GM19023 (cell line): ENCODE measurements at regions not wholly inside any gene's neighbourhood (a gene's known extent, or its start where the extent isn't known, plus 50 kb on each side); places are given as distances from the start of the nearest gene placed in this dataset.

Experiments
- ATAC-seq: cut with Tn5 transposase; IDR thresholded peaks from one replicate; pipeline ENCODE4 v1.9.1; 2021; ENCODE audit warnings: mild to moderate bottlenecking, moderate library complexity; ENCODE audit not compliant: unreplicated experiment

DNA sequence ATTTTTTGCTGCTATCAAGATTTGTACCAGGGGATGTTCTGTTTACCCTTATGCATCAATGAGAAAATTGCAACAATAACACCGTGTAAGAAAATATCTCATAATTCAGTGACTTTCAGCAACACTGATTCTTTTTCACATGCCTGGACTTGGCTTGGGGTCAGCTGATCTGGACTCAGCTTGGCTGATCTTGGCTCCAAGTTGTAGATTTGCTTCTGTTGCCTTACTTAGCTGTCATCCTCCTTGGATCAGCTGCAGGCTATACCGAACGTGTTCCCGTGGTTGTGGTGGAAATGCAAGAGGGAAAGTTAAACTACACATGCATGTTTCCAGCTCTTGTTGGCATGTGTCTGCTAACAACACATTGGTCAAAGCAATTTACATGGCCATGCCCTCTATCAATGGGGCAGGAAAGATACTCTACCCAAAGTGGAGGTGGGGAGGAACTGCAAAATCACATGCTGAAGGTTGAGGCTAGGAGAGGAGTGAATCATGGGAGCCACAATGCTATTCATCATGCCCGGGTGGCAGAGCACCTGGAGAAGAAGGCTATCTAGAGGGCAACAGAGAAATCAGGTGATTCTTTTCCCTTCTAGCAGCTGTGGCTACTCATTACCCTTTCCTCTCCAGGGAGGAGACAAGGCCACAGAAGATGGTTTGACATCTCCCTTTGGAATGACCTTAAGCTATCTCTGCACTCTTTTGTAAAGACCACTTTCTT lies 1276.3 kb upstream of the AUTS2 start:
- ATAC-seq = no peak

DNA sequence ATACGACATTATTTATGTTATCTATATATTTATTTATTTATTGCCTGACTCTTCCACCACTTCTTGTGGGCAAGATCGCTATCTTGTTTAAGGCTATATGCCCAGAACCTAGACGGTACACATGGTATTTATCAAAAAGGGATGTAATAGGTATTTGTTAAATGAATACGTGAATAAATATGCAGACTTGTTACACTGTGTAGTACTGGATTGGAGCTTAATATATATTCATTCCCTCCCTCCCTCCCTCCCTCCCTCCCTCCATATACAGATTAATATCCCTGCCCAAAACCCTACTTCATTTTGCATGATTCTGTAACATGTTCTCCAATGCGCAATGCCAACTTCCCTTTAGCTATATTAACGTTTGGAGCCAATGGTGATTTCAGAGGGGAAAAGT lies 1273.7 kb upstream of the AUTS2 start:
- ATAC-seq = no peak

- ATAC-seq = no peak
These were observed 1264.1 kb upstream of the AUTS2 start for GRCh38 chr7:68334216-68334615.

DNA sequence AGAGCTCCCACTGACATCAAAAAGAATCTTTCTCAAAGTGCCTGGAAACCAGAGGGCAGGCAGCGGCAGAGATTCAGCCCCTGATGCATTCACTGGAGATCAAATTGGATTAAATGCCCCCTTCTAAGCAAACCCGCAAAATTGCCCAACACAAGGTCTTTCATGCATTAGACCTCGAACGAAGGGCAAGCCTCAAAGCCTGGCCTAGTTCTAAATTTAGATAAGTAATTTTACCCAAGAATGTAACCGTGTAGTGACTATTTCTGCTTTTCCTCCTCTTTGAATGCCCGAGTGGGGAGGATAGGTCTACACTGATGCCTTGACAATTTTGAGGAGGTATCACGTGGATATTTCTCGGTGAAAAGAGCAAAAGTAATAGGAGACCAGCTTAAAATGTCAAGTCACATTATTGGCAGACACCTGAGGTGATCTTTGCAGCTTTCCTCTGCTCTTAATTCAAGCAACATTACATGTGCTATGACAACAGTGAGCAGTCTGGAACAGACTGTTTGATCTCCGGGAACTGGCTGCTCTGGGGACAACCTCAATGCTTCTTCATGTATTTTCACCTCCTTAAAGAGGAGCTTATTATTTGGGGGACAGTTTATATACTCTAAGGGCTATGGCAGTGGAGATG lies 1263.5 kb upstream of the AUTS2 start:
- no peak for ATAC-seq

GRCh38 chr7:68336594-68336993 lies 1261.7 kb upstream of the AUTS2 start:
- no peak for ATAC-seq

- no peak for ATAC-seq
These were observed 1249.9 kb upstream of the AUTS2 start for GRCh38 chr7:68348401-68348800.

DNA sequence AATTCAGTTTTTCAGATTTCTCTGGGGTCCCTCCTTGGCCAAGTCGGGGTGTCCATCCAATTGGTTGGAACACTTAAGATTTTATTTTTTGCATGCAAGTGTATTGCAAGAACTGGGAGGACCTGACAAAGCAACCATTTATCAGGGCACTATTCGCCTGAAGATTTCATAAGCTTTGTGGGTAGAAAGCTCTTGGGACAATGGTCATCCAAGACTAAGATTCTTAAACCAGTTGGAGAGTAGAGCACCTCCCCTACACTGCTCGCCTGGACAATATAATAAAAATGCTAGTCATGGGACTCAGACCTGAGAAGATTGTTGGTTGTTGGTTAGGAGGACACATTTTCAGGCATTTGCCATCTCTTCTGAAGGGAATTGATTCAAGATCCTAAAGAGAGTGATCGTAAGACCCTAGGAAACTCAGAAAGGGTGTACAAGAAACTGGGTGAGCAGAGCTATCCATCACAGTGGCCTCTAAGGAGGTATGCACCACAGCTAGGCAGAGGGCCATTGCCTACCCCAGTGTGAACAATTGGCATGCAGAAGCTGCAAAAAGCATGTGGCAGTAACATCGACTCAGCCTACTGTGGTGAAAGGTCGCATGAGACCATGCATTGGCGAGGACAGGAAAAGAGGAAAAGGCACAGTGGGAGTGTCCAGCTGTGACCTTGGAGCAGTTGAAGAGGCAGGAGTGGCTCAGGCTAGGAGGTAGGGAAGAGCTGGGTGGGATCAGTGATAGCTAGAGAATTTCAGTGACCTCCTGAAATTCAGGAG lies 1235.3 kb upstream of the AUTS2 start:
- ATAC-seq = no peak

GRCh38 chr7:68364886-68365625 lies 1233.2 kb upstream of the AUTS2 start:
- no peak for ATAC-seq

DNA sequence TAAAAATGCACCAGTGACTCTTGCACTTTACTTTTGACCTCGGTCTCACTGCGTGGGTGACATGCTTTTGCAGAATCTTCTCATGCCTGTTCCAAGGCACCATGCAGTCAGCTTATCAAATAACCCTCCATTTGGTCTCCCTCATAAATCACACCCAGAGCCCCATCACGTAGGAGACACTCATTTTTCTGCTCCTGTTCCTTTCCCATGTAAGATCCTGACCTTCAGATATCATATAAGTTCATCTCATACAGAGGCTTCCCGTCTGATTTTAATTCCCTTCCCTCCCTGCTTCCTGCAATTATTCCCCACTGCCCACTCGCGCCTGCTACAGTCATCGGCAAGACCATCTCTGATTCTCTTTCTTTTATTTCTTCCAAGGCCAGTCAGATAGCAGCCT lies 1226.3 kb upstream of the AUTS2 start:
- ATAC-seq = no peak

DNA sequence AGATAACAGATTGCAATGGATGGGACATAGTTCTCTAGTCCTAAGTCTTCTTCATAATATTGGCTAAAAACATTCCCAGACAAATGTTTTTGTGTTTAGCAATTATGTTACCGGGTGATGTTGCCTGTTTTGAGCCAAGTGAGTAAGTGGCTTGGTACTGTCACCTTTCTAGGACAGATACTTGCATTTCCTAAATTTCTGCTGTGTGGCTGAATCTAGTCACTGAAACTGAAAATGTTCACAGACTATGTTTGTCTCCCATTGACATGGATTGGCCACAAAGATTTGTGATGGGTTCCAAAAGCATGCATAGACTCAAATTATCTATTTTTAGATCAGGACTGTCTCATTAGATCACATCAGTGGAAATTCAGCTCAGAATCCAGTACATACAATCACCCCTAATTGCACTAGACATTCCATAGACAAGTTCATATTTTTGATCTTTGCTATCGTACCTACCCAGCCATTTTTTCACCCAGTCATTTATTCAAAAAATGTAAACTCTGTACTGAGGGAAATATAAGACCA lies 1222.1 kb upstream of the AUTS2 start:
- ATAC-seq = no peak

DNA sequence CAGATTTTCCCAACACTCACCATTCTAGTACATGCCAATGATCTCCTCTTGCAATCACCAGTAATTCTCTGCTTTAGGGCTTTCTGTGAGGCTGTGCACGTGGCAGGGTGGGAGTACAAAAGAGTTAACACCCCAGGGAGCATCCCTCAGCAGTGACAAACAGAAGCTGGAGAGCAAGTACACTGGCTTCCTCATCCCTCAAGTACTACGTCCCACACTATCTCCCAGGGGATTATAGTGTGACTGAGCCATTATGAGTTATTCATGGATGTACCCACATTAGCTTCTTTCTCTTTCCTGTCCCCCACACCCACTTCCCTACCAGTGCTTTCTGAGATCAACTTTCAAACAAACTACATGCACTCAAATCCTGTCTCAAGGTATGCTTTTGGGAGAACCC lies 1216.5 kb upstream of the AUTS2 start:
- ATAC-seq = no peak

DNA sequence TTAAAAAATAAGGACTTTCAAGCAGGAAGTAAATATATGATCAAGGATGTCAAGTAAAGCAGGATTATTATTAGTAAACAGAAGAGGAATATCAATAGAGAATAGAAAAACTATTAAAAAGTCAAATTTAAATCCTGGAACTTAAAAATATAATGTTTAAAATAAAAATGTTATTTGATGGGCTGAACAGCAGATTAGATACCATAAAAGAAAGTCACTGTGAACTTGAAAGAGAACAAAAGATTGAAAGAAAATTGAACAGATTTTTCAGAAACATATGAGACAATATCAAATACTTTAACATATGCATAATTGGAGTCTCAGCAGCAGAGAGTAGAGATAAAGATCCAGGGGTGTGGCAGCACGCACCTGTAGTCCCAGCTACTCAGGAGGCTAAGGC lies 1213.7 kb upstream of the AUTS2 start:
- no peak for ATAC-seq

GRCh38 chr7:68393051-68393450 lies 1205.2 kb upstream of the AUTS2 start:
- ATAC-seq = no peak

GRCh38 chr7:68394131-68394530 lies 1204.1 kb upstream of the AUTS2 start:
- no peak for ATAC-seq

- ATAC-seq = no peak
These were observed 1198.2 kb upstream of the AUTS2 start for GRCh38 chr7:68399991-68400590.

- no peak for ATAC-seq
These were observed 1197.5 kb upstream of the AUTS2 start for GRCh38 chr7:68400783-68401182.

- ATAC-seq = no peak
These were observed 1197.0 kb upstream of the AUTS2 start for GRCh38 chr7:68401313-68401712.

DNA sequence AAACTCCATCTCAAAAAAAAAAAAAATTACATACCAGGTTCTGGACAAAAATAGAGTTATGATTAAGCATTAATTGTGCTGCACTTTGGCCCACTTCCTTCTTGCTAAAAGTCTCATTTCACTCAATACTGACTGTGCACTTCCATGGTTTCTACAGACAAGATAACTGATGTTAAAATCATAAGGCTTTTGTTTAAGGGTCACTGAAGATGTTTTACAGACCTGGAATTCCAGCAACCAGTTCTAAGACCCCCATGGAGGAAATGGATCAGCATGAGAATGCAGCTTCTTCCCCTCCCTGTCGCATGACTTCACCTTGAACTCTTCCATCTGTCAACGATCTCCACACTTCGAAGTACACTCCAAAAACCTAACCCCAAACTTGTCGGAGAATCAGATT lies 1191.8 kb upstream of the AUTS2 start:
- ATAC-seq = no peak

DNA sequence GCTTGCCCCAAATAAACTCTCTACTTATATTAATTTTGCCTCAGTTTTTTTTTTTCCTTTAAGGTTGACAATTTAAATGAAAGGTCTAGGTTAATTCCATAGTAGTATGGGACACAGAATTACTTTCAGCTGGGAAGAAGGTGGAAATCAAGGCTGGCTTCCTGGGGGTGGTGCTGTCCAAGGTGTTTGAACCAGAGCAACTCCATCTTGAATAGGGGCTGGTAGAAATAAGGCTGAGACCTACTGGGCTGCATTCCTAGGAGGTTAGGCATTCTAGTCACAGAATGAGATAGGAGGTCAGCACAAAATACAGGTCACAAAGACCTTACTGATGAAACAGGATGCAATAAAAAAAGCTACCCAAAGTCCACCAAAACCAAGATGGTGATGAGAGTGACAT lies 1190.8 kb upstream of the AUTS2 start:
- ATAC-seq = no peak

GRCh38 chr7:68408873-68409272 lies 1189.4 kb upstream of the AUTS2 start:
- no peak for ATAC-seq

- ATAC-seq = no peak
These were observed 1188.4 kb upstream of the AUTS2 start for GRCh38 chr7:68409851-68410250.
